HEK293 (cell line): ENCODE measurements at regions not wholly inside any gene's neighbourhood (a gene's known extent, or its start where the extent isn't known, plus 50 kb on each side); places are given as distances from the start of the nearest gene placed in this dataset.

Experiments used
- SP2 ChIP-seq: fragments of 450-650 bp; formaldehyde crosslinking; IDR thresholded peaks from 2 replicates; pipeline ENCODE4 v1.5.1; 2016; ENCODE audit warnings: missing biosample characterization, missing genetic modification characterization
- ZNF133 ChIP-seq: fragments of 450-650 bp; formaldehyde crosslinking; IDR thresholded peaks from 2 replicates; pipeline ENCODE4 v1.5.1; 2016; ENCODE audit warnings: missing biosample characterization, missing genetic modification characterization
- ZNF23 ChIP-seq: fragments of 450-650 bp; formaldehyde crosslinking; IDR thresholded peaks from 2 replicates; pipeline ENCODE4 v1.5.1; 2016; ENCODE audit warnings: missing biosample characterization, missing genetic modification characterization, borderline replicate concordance
- ZNF549 ChIP-seq: fragments of 450-650 bp; IDR thresholded peaks from 2 replicates; pipeline ENCODE4 v1.5.1; 2018; ENCODE audit warnings: missing biosample characterization, missing genetic modification characterization, mild to moderate bottlenecking, inconsistent platforms, moderate library complexity
- ZSCAN30 ChIP-seq: fragments of 450-650 bp; IDR thresholded peaks from 2 replicates; pipeline ENCODE4 v1.5.1; 2018; ENCODE audit warnings: missing biosample characterization, mild to moderate bottlenecking, missing genetic modification characterization, moderate library complexity
- TF ChIP-seq, protein P1 (sequence below): fragments of 450-650 bp; formaldehyde crosslinking; IDR thresholded peaks from 2 replicates; pipeline ENCODE4 v1.5.1; 2016; ENCODE audit warnings: missing biosample characterization, missing genetic modification characterization

DNA sequence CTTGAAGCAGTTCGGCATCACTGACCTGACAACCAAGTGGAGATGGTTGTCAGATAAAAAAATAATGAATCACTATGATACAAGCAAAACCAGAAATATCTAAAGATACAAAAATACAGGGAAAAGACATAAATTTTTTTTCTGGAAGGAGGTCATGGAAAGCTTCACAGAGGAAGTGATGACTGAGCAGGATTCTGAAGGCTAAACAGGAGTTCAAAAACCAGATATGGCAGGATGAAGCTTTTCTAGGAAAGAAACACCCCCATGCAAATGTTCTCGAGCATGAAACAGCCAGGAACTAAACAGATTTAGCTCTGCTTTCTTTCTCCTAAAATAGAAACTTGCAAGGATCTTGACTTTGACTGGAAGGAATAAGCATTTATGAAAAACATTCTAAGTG is 60.7 kb upstream of the IFNE start:
- TF ChIP-seq ZNF549 (tag by site-specific recombination): no peak
- no peak for TF ChIP-seq ZNF23 (tag by site-specific recombination)
- TF ChIP-seq SP2 (tag by site-specific recombination): no peak
- TF ChIP-seq, protein P1, sequence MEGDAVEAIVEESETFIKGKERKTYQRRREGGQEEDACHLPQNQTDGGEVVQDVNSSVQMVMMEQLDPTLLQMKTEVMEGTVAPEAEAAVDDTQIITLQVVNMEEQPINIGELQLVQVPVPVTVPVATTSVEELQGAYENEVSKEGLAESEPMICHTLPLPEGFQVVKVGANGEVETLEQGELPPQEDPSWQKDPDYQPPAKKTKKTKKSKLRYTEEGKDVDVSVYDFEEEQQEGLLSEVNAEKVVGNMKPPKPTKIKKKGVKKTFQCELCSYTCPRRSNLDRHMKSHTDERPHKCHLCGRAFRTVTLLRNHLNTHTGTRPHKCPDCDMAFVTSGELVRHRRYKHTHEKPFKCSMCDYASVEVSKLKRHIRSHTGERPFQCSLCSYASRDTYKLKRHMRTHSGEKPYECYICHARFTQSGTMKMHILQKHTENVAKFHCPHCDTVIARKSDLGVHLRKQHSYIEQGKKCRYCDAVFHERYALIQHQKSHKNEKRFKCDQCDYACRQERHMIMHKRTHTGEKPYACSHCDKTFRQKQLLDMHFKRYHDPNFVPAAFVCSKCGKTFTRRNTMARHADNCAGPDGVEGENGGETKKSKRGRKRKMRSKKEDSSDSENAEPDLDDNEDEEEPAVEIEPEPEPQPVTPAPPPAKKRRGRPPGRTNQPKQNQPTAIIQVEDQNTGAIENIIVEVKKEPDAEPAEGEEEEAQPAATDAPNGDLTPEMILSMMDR (tag by site-specific recombination): no peak
- no peak for TF ChIP-seq ZNF133 (tag by site-specific recombination)
- TF ChIP-seq ZSCAN30 (tag by site-specific recombination): no peak
